GM18519 (cell line): ENCODE measurements at regions not wholly inside any gene's neighbourhood (a gene's known extent, or its start where the extent isn't known, plus 50 kb on each side); places are given as distances from the start of the nearest gene placed in this dataset.
"Not testable (repeated sequence)": the region's sequence is repeated elsewhere in the genome, so short reads cannot be mapped to it uniquely, and the experiment has no call there.

Experiments used
- ATAC-seq: cut with Tn5 transposase; IDR thresholded peaks from one replicate; pipeline ENCODE4 v1.9.1; 2021; ENCODE audit warnings: mild to moderate bottlenecking, moderate library complexity; ENCODE audit not compliant: unreplicated experiment, low FRiP score

- not testable (repeated sequence) for ATAC-seq
These were observed 52.5 kb upstream of the CCDC71L start for GRCh38 chr7:106713452-106713851.

- not testable (repeated sequence) for ATAC-seq
These were observed 53.9 kb upstream of the CCDC71L start for GRCh38 chr7:106714590-106715442.

- no peak for ATAC-seq
These were observed 54.8 kb upstream of the CCDC71L start for GRCh38 chr7:106715730-106716129.

GRCh38 chr7:106717254-106717954 is 56.4 kb upstream of the CCDC71L start:
- no peak for ATAC-seq

DNA sequence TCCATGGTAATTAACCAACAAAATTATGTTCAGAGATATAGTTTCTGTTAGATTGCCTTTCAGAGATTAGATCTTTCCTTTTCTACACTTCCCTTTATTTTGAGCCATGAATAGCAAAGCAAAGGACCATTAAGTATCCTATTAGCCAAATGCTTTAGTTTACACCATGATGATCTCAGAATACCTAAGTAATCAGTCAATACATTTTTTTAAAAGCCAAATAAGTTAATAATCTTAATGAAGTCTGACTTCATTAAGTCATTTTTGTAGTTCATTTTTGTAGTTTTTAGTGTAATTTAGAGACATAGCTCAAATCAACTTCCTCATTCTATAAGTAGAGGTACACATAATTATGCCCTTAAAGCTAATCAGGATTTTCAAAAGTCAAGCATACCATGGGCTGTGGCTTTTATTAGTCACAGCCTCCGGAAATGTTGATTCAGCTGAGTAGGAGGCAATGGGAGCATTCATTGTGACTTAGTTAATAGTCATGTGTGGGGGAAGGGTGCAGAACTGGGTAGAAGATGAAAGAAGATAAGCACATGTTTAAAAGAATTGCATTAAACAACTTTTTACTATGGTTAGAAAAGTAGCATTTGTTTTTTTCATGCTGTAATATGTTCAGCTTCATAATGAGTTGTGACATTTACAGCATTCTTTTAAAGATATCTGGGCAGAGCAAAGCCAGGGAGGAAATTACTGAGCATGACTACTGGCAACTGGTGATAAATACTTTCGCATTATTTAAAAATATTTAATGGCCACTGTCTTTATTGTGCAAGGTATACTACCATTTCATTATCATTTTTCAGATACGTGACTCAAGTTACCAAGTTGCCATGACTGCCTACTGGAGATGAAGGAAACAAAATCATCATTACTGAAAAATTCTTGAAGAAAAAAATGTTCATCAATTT is 57.3 kb upstream of the CCDC71L start:
- peak; percentile 90 for ATAC-seq

DNA sequence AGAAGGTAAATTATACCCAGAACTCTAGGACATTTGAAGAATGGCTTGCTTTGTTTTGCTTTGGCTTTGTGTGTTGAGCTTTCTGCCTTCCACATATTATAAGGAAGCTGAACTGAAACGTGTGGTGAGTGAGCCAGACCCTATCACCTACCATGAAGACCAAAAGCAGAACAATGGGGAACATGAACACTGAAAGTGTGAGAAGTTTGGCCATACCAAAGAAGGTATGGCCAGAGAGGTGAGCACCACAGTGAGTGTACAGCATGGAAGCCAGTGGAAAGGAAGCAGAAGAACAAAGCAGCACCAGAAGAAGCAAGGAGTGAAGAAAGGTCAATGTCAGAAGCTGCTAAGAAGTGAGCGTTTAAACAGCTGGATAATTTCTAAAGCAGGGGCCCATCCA is 59.7 kb upstream of the CCDC71L start:
- no peak for ATAC-seq

DNA sequence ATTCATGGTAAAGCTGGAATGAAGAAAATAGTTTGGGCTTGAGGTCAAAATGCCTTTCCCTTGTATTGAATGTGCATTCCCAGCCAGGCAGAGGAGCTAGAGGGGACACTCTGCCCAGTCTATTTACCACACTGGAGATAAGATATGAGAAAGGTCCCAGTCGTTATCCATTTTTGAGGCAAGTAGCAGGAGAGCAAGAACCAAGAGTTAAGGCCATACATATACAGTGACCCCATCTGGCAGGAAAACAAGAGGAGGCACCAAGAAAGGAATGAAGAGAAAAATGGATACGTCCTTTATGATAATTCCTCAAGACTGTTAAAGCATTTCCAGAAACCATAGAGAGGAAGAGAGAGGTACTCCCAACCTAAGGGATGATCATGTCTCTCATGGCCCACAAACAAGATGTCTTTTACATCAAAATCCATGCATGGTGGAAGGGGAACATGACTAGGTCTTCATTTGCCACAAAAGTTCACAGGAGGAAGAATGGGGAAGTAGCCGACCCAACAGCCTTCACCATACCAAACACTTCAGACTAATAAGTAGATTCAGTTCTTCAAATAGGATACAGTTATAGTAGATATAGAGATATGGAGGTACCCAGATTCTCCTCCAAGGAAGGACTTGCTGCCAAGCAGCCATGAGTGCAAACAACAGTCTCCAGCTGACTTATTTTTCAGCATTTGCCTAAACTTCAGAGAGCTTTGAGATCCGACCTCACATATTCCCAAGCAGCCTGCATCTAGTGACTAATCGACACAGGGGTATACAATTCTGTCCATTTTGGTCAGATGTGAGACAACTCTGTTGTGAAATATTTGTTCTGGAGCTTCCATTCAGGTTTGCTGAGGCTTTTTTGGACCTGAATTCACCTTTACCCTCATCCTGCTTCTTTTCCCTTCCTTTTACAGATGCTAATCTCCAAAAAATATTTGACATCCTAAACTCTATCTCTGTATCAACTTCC is 61.1 kb upstream of the CCDC71L start:
- no peak for ATAC-seq

GRCh38 chr7:106723398-106723797 is 62.4 kb upstream of the CCDC71L start:
- ATAC-seq: no peak

GRCh38 chr7:106729720-106730385 is 68.9 kb upstream of the CCDC71L start:
- ATAC-seq: no peak

DNA sequence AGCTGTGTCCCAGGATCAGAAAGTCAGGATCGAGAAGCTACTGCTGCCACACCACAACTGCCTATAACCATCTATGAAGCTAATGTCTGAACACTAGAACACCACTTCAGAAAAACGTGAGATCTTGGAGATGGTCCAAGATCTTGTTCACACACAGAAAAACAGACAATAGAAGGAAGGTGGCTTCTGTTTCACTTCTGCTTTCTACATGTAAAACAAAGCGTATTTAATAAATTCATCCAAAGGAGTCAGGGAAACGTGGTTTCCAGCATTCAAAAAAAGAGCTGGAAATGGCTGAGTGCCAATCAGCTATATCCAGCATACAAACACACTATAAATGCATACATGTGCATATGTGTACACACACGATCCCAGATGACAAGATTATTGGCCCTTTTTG is 70.2 kb upstream of the CCDC71L start:
- peak; percentile 84 for ATAC-seq

GRCh38 chr7:106731646-106732444 is 70.9 kb upstream of the CCDC71L start:
- no peak for ATAC-seq

GRCh38 chr7:106735637-106736036 is 74.7 kb upstream of the CCDC71L start:
- ATAC-seq: no peak

GRCh38 chr7:106736123-106736507 is 75.2 kb upstream of the CCDC71L start:
- no peak for ATAC-seq

GRCh38 chr7:106736508-106737201 is 75.7 kb upstream of the CCDC71L start:
- ATAC-seq: peak; percentile 60

DNA sequence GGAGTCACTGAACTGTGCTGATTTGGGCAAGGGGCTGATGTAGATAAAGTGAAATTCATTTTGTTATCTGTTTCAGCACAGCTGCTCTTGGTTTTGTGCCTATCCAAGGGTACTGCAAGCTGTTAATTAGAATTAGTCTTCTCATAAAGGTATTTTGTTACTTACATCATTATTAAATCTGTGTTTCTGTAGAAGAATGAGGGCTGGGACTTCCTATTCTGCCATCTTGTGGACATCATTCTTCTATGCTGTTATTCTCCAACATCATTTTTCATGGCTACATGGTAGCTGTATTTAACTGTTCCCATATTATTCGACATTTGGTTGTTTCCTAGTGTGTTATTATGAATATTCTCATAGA is 76.2 kb upstream of the CCDC71L start:
- no peak for ATAC-seq

DNA sequence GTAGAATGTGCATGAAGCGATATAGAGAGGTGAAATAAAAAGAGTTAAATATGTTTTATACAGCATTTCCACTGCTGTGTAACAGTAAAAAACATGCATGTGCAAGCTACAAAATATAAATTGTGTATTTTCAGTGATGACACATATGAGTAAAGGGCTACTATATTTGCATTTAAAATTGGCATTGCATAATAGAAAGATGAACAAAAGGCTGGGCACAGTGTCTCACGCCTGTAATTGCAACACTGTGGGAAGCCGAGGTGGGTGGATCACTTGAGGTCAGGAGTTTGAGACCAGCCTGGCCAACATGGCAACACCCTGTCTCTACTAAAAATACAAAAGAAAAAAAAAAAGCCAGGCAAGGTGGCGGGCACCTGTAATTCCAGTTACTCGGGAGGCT is 79.8 kb upstream of the CCDC71L start:
- no peak for ATAC-seq

GRCh38 chr7:106744563-106745091 is 83.7 kb upstream of the CCDC71L start:
- no peak for ATAC-seq

- ATAC-seq: not testable (repeated sequence)
These were observed 86.3 kb upstream of the CCDC71L start for GRCh38 chr7:106747301-106747700.
